ENCODE measurements at regions not wholly inside any gene's neighbourhood (a gene's known extent, or its start where the extent isn't known, plus 50 kb on each side); places are given as distances from the start of the nearest gene placed in this dataset.
A peak's percentile ranks its signal among the peaks of the same experiment; 100 is the strongest.

DNA sequence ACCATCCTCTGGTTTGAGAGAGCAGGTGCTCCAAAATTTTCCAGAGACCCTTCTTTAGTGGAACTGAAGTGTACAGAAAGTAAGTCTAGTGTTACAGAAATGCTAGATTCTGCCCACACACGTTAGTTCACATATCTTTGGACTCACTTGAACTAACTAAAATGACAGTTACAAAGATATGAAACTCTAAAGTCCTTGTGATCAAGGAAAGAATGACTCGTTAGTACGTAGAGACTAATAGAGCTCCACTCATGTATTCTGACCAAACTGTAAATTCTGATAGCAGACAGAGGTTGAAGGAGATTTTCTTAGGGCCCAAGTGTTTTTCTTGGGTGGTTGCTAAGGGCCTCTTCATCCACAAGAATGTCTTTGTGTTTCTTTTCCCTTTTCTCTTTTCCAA, 491.5 kb upstream of the B3GALT2 start:
- H3K27me3 Mint-ChIP-seq (ENCODE audit: insufficient read depth, low read depth): no peaks in the 10 kb centered on the region
- H2AFZ ChIP-seq (replicated peaks): peak overlapping the region; percentile 31
- H3K27ac Mint-ChIP-seq: no peak overlapping the region
- no peaks in the 10 kb centered on the region for H3K9me3 Mint-ChIP-seq
- peaks cover 11% of the 10 kb centered on the region for H3K4me1 Mint-ChIP-seq
- DNase-seq (ENCODE audit: low spot score): no peak
- H3K27me3 ChIP-seq: no peaks in the 10 kb centered on the region
- TF ChIP-seq EZH2 (IDR thresholded peaks at IDR 0.05) (no peak), EZH2phosphoT487 (IDR thresholded peaks at IDR 0.05) (no peak)
- TF ChIP-seq, protein P1, sequence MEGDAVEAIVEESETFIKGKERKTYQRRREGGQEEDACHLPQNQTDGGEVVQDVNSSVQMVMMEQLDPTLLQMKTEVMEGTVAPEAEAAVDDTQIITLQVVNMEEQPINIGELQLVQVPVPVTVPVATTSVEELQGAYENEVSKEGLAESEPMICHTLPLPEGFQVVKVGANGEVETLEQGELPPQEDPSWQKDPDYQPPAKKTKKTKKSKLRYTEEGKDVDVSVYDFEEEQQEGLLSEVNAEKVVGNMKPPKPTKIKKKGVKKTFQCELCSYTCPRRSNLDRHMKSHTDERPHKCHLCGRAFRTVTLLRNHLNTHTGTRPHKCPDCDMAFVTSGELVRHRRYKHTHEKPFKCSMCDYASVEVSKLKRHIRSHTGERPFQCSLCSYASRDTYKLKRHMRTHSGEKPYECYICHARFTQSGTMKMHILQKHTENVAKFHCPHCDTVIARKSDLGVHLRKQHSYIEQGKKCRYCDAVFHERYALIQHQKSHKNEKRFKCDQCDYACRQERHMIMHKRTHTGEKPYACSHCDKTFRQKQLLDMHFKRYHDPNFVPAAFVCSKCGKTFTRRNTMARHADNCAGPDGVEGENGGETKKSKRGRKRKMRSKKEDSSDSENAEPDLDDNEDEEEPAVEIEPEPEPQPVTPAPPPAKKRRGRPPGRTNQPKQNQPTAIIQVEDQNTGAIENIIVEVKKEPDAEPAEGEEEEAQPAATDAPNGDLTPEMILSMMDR (IDR thresholded peaks at IDR 0.05): no peak
- H3K4me3 ChIP-seq: no peak overlapping the region
- no peaks in the 10 kb centered on the region for H3K9me3 ChIP-seq (ENCODE audit: low read depth)
- no peaks in the 10 kb centered on the region for H3K79me2 ChIP-seq (ENCODE audit: low read depth)
- no peaks in the 10 kb centered on the region for H3K36me3 ChIP-seq
- H3K4me1 ChIP-seq: peaks cover 11% of the 10 kb centered on the region
- H3K4me3 Mint-ChIP-seq: no peak overlapping the region
- H4K20me1 ChIP-seq (ENCODE audit: low read depth): no peaks in the 10 kb centered on the region
- no peaks in the 10 kb centered on the region for H3K36me3 Mint-ChIP-seq
- H3K4me2 ChIP-seq: no peak overlapping the region
- H3K9ac ChIP-seq: no peak overlapping the region
- H3K27ac ChIP-seq: no peak overlapping the region
- H3F3A ChIP-seq (ENCODE audit: low read depth): no peaks in the 10 kb centered on the region

DNA sequence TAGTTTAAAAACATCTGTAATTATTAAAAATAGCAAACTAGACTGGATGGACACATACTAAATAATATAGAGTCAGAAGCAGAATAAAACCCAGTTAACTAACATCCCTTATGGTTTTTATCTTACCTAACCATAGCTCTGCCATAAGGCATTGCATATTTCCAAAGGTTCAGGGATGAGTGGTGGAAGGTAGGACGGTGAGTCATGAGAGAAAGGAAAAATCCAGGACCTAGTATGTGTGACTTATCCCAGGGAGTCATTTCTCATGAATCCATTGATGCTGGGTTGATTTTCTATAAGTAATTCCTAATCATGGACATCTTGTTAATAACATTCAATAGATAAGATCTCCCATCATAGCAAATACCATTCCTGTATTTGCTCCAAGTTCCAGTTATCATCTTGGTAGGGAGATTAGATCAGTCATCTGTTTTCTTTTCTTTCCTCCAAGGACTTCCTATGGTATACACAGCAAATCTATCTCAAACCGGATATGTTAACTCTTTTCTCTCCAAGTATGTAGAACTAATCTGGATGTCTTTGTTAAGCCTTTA, 490.7 kb upstream of the B3GALT2 start:
- Histone ChIP-seq H2AFZ (replicated peaks) (no peak overlapping the region), H3K36me3 (no peaks in the 10 kb centered on the region), H3K4me2 (no peak overlapping the region), H3K4me1 (peaks cover 11% of the 10 kb centered on the region), H3K9ac (no peak overlapping the region), H3K4me3 (no peak overlapping the region), H4K20me1 (ENCODE audit: low read depth) (no peaks in the 10 kb centered on the region), H3K9me3 (ENCODE audit: low read depth) (no peaks in the 10 kb centered on the region), H3F3A (ENCODE audit: low read depth) (no peaks in the 10 kb centered on the region), H3K27me3 (no peaks in the 10 kb centered on the region), H3K27ac (no peak overlapping the region), H3K79me2 (ENCODE audit: low read depth) (no peaks in the 10 kb centered on the region)
- Mint-ChIP-seq H3K4me1 (peaks cover 11% of the 10 kb centered on the region), H3K27me3 (ENCODE audit: insufficient read depth, low read depth) (no peaks in the 10 kb centered on the region), H3K36me3 (no peaks in the 10 kb centered on the region), H3K9me3 (no peaks in the 10 kb centered on the region), H3K27ac (no peak overlapping the region), H3K4me3 (no peak overlapping the region)
- DNase-seq (ENCODE audit: low spot score): no peak
- TF ChIP-seq, protein P1 (IDR thresholded peaks at IDR 0.05): no peak
- no peak for TF ChIP-seq EZH2 (IDR thresholded peaks at IDR 0.05)
- no peak for TF ChIP-seq EZH2phosphoT487 (IDR thresholded peaks at IDR 0.05)

DNA sequence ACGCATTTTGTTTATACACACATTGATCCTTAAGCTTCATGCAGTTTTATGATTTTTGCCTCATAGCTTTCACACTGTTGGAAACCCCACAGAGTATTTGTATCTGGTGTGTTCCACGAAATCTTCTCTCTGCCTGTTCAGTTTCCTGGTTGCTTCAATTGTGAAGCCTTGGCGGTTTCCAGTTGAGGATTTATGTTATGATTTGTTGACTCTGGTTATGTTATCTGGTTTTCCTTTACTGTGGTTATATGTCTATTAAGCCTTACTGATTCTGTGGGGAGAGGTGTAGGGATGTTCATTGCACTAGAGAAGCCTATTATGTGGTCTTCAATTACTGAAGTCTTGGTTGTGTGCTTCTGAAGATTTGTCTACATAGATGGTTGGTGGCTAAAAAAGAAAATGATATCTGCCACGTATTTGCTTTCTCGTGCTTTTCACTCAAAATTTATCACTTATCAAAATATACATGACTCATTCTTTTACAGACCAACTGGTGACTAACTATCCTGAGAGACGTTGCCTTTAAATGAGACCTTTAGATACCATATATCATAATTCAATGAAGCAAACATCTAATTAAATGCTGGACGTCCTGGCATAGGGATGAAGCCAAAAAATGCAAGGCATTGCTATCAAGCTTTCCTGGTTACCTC, 488.0 kb upstream of the B3GALT2 start:
- H3K4me1 ChIP-seq: no peaks in the 10 kb centered on the region

More for the DNA sequence above, 488.0 kb upstream of the B3GALT2 start:
- no peaks in the 10 kb centered on the region for H4K20me1 ChIP-seq (ENCODE audit: low read depth)
- TF ChIP-seq EZH2 (IDR thresholded peaks at IDR 0.05) (no peak), EZH2phosphoT487 (IDR thresholded peaks at IDR 0.05) (no peak)
- TF ChIP-seq, protein P1 (IDR thresholded peaks at IDR 0.05): no peak
- H3F3A ChIP-seq (ENCODE audit: low read depth): no peaks in the 10 kb centered on the region
- no peaks in the 10 kb centered on the region for H3K36me3 ChIP-seq
- H3K4me2 ChIP-seq: no peak overlapping the region
- no peaks in the 10 kb centered on the region for H3K27me3 ChIP-seq
- Mint-ChIP-seq H3K27me3 (ENCODE audit: insufficient read depth, low read depth) (peaks cover 2% of the 10 kb centered on the region), H3K4me3 (no peak overlapping the region), H3K9me3 (peaks cover 3% of the 10 kb centered on the region), H3K4me1 (no peaks in the 10 kb centered on the region), H3K27ac (no peak overlapping the region), H3K36me3 (no peaks in the 10 kb centered on the region)
- no peak for DNase-seq (ENCODE audit: low spot score)
- H3K9ac ChIP-seq: no peak overlapping the region
- H3K9me3 ChIP-seq (ENCODE audit: low read depth): no peaks in the 10 kb centered on the region
- H2AFZ ChIP-seq (replicated peaks): no peak overlapping the region
- H3K27ac ChIP-seq: no peak overlapping the region
- H3K79me2 ChIP-seq (ENCODE audit: low read depth): no peaks in the 10 kb centered on the region
- no peak overlapping the region for H3K4me3 ChIP-seq

Measured in neural progenitor cell (in vitro differentiated cells).